ENCODE measurements at regions not wholly inside any gene's neighbourhood (a gene's known extent, or its start where the extent isn't known, plus 50 kb on each side); places are given as distances from the start of the nearest gene placed in this dataset.
"Not testable (repeated sequence)": the region's sequence is repeated elsewhere in the genome, so short reads cannot be mapped to it uniquely, and the experiment has no call there.

GRCh38 chr4:77432717-77433417 is 172.8 kb upstream of the CXCL13 start:
- H3K27me3 Mint-ChIP-seq, result no peaks in the 10 kb centered on the region
- H3K4me3 Mint-ChIP-seq, result no peak overlapping the region
- ATAC-seq (replicated peaks), result no peak
- no peaks in the 10 kb centered on the region for H3K9me3 Mint-ChIP-seq
- no peak overlapping the region for H3K27ac Mint-ChIP-seq
- H3K36me3 Mint-ChIP-seq (ENCODE audit: low read depth), result no peaks in the 10 kb centered on the region
- no peaks in the 10 kb centered on the region for H3K4me1 Mint-ChIP-seq

DNA sequence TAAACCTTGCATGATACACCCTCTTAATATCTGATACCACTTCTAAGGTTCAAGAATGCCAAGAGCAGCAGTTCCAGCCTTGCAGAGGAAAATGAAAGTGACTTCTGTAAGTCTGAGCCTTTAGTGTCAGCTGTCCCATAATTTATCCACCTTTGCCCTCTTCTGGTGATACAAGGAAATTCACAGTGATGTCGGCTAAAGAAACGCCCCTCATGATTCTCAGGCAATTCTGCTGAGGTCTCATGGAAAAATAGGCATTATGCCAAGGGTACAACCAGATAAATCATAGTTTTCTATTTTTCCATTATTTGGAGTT is 172.2 kb upstream of the CXCL13 start:
- Mint-ChIP-seq H3K27ac (no peak overlapping the region), H3K9me3 (no peaks in the 10 kb centered on the region), H3K27me3 (no peaks in the 10 kb centered on the region), H3K4me1 (no peaks in the 10 kb centered on the region), H3K36me3 (ENCODE audit: low read depth) (no peaks in the 10 kb centered on the region), H3K4me3 (no peak overlapping the region)
- peak; percentile 37 for ATAC-seq (replicated peaks)

GRCh38 chr4:77434299-77435092 is 171.1 kb upstream of the CXCL13 start:
- no peak overlapping the region for H3K27ac Mint-ChIP-seq
- no peaks in the 10 kb centered on the region for H3K36me3 Mint-ChIP-seq (ENCODE audit: low read depth)
- H3K4me1 Mint-ChIP-seq, result no peaks in the 10 kb centered on the region
- H3K9me3 Mint-ChIP-seq, result no peaks in the 10 kb centered on the region
- no peak overlapping the region for H3K4me3 Mint-ChIP-seq
- H3K27me3 Mint-ChIP-seq, result no peaks in the 10 kb centered on the region
- ATAC-seq (replicated peaks), result no peak

GRCh38 chr4:77437079-77437478 is 168.5 kb upstream of the CXCL13 start:
- no peaks in the 10 kb centered on the region for H3K36me3 Mint-ChIP-seq (ENCODE audit: low read depth)
- no peak overlapping the region for H3K4me3 Mint-ChIP-seq

DNA sequence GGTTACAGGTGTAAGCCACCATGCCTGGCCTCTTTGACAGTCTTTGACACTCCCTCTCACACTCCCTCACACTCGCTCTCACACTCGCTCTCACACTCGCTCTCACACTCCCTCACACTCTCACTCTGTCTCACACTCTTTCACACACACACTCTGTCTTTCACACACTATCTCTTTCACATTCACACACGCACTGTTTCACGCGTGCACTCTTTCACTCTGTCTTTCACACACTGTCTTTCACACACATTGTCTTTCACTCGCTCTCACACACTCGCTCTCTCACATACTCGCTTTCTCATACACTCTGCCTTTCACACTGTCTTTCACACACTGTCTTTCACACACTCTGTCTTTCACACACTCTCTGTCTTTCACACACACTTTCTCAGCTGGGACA is 167.1 kb upstream of the CXCL13 start:
- no peaks in the 10 kb centered on the region for H3K27me3 Mint-ChIP-seq
- no peak overlapping the region for H3K4me3 Mint-ChIP-seq
- no peaks in the 10 kb centered on the region for H3K4me1 Mint-ChIP-seq
- H3K27ac Mint-ChIP-seq, result no peak overlapping the region
- no peaks in the 10 kb centered on the region for H3K36me3 Mint-ChIP-seq (ENCODE audit: low read depth)
- no peak for ATAC-seq (replicated peaks)
- no peaks in the 10 kb centered on the region for H3K9me3 Mint-ChIP-seq

More at GRCh38 chr4:77437079-77437478, 168.5 kb upstream of the CXCL13 start:
- no peak for ATAC-seq (replicated peaks)
- no peaks in the 10 kb centered on the region for H3K27me3 Mint-ChIP-seq
- no peaks in the 10 kb centered on the region for H3K9me3 Mint-ChIP-seq
- H3K27ac Mint-ChIP-seq, result no peak overlapping the region
- H3K4me1 Mint-ChIP-seq, result no peaks in the 10 kb centered on the region

DNA sequence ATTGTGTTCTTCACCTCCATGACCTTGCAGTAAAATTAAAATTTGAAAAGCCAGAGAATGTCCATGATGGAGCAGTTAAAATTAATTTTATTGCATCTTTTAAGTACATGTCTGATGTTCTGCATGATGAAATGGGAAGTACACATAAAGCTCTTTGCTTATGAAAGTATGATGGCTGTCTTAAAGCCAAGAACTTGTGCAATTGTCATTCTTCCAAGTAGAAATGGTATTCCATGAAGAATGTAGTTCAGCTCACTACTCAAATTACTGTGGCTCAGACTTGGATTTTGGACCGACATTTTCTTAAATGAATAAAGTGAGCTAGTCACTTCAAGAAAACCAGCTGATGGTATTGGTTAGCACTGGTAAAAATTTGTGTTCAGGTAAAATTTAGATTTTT is 161.7 kb upstream of the CXCL13 start:
- H3K27me3 Mint-ChIP-seq, result peaks cover 11% of the 10 kb centered on the region
- H3K36me3 Mint-ChIP-seq (ENCODE audit: low read depth), result no peaks in the 10 kb centered on the region
- H3K4me1 Mint-ChIP-seq, result no peaks in the 10 kb centered on the region
- H3K9me3 Mint-ChIP-seq, result no peaks in the 10 kb centered on the region
- ATAC-seq (replicated peaks), result no peak
- no peak overlapping the region for H3K27ac Mint-ChIP-seq
- H3K4me3 Mint-ChIP-seq, result no peak overlapping the region

DNA sequence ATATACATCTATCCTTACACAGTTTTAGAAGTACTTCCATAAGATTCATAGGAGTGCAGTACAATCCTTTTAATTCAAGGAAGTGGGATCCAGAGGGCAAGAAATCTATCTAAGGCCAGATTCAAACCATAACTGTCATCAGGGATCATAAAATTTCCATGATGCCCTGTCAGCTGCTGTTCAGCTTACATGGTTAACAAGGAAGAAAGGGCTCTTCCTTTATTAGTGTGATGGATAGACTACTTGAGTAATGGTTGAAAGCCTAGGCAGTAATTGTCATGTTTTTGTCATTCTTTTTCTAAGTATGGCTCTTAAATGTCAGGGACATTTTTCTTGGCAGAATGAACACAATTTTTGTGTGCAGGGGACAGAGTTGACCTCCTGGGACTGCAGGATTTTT is 159.8 kb upstream of the CXCL13 start:
- Mint-ChIP-seq H3K4me3 (no peak overlapping the region), H3K4me1 (no peaks in the 10 kb centered on the region), H3K36me3 (ENCODE audit: low read depth) (no peaks in the 10 kb centered on the region), H3K27me3 (peaks cover 17% of the 10 kb centered on the region), H3K9me3 (no peaks in the 10 kb centered on the region), H3K27ac (no peak overlapping the region)
- no peak for ATAC-seq (replicated peaks)

- no peak overlapping the region for H3K4me3 Mint-ChIP-seq
- no peak overlapping the region for H3K27ac Mint-ChIP-seq
- H3K4me1 Mint-ChIP-seq, result no peaks in the 10 kb centered on the region
- no peaks in the 10 kb centered on the region for H3K36me3 Mint-ChIP-seq (ENCODE audit: low read depth)
- peaks cover 18% of the 10 kb centered on the region for H3K27me3 Mint-ChIP-seq
- ATAC-seq (replicated peaks), result no peak
- no peaks in the 10 kb centered on the region for H3K9me3 Mint-ChIP-seq
Measured at GRCh38 chr4:77446601-77447000, 159.0 kb upstream of the CXCL13 start.

DNA sequence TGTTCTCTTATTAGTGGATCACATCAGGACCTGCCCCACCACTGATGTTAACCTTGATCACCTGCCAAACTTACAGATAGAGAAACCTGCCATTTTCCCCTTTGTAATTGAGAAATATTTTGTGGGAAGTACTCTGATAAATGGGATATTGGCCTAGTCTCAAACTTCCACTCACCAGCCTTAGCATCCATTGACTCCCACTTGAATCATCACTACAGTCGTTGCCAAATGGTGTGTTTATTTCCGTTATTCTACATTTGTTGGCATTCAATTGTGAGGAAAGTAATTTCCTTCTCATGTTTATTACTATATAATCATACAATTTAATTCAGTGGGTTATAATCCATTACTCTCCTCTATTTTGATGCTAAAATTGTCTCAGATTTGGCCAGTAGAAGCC is 156.4 kb upstream of the CXCL13 start:
- ATAC-seq (replicated peaks), result no peak
- Mint-ChIP-seq H3K36me3 (ENCODE audit: low read depth) (no peaks in the 10 kb centered on the region), H3K4me3 (no peak overlapping the region), H3K27ac (no peak overlapping the region), H3K27me3 (peaks cover 18% of the 10 kb centered on the region), H3K9me3 (no peaks in the 10 kb centered on the region), H3K4me1 (no peaks in the 10 kb centered on the region)

DNA sequence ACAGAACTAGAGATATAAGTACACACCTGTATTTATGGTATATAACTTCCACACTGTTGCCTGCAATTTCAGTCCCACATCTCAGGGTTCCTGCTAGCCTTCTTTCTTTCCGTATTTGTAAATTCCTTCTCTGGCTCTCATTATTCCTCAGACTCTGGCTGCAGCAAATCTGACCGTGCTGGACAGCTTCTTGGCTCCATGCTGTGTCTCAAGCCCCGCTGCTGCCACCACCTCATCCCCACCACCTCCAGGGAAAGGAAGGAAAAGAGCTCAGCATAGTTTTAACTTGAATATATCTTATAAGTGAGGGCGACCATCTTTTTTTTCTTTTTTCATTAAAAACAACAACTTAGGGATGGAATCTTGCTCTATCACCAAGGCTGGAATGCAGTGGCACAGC is 155.6 kb upstream of the CXCL13 start:
- ATAC-seq (replicated peaks), result no peak
- no peak overlapping the region for H3K27ac Mint-ChIP-seq
- no peak overlapping the region for H3K4me3 Mint-ChIP-seq
- no peaks in the 10 kb centered on the region for H3K4me1 Mint-ChIP-seq
- H3K9me3 Mint-ChIP-seq, result no peaks in the 10 kb centered on the region
- H3K36me3 Mint-ChIP-seq (ENCODE audit: low read depth), result no peaks in the 10 kb centered on the region
- H3K27me3 Mint-ChIP-seq, result peaks cover 18% of the 10 kb centered on the region

- no peaks in the 10 kb centered on the region for H3K4me1 Mint-ChIP-seq
- no peak overlapping the region for H3K27ac Mint-ChIP-seq
- ATAC-seq (replicated peaks), result no peak
- H3K36me3 Mint-ChIP-seq (ENCODE audit: low read depth), result no peaks in the 10 kb centered on the region
- H3K27me3 Mint-ChIP-seq, result peaks cover 15% of the 10 kb centered on the region
- H3K4me3 Mint-ChIP-seq, result no peak overlapping the region
- H3K9me3 Mint-ChIP-seq, result peaks cover 4% of the 10 kb centered on the region
Measured at GRCh38 chr4:77451530-77451929, 154.1 kb upstream of the CXCL13 start.

DNA sequence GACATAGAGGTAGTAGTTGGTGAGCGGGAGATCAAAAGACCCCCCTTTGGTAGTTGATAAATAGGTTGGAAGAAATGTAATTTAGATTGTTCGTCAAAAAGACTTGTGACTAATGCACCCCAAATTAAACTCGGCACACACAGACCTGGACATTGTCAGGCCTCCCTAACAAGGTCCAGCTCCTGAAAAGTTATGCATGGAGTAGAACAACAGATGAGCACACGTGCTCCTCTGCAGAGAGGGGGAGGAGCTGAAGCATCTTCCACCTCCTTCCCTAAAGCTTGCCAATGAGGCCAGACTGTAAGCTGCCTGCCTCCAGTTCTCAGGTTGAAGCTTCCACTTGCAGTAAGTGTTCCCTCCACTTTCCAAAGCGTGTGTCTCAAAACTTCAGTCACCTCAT is 153.5 kb upstream of the CXCL13 start:
- not testable (repeated sequence) for ATAC-seq (replicated peaks); H3K4me3 Mint-ChIP-seq; H3K4me1 Mint-ChIP-seq; H3K36me3 Mint-ChIP-seq (ENCODE audit: low read depth); H3K9me3 Mint-ChIP-seq; H3K27ac Mint-ChIP-seq
- peaks cover 10% of the 10 kb centered on the region for H3K27me3 Mint-ChIP-seq

DNA sequence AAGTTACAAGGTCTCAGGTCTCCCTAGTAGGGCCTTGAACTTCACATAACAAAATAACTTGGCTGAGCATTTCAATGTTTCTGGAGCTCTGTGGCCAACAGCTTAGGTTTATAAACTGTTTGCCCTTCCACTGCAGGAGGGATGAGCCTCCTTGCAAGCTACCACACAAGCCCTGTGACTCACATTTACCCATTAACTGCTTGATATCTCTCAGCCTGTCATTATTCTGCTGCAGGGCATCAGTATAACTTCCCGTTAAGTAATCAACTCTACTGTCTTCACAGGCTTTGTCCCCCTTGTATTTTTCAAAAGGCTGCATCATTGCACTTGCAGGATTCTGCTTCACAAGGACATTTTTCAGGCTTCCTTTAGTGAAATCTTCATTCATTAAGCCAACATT is 151.7 kb upstream of the CXCL13 start:
- H3K4me1 Mint-ChIP-seq, result no peaks in the 10 kb centered on the region
- no peak overlapping the region for H3K27ac Mint-ChIP-seq
- no peaks in the 10 kb centered on the region for H3K36me3 Mint-ChIP-seq (ENCODE audit: low read depth)
- no peak overlapping the region for H3K4me3 Mint-ChIP-seq
- peaks cover 4% of the 10 kb centered on the region for H3K9me3 Mint-ChIP-seq
- peaks cover 7% of the 10 kb centered on the region for H3K27me3 Mint-ChIP-seq
- no peak for ATAC-seq (replicated peaks)

GRCh38 chr4:77454858-77455257 is 150.8 kb upstream of the CXCL13 start:
- peaks cover 7% of the 10 kb centered on the region for H3K27me3 Mint-ChIP-seq
- H3K9me3 Mint-ChIP-seq, result peaks cover 4% of the 10 kb centered on the region
- H3K27ac Mint-ChIP-seq, result no peak overlapping the region
- H3K36me3 Mint-ChIP-seq (ENCODE audit: low read depth), result no peaks in the 10 kb centered on the region
- H3K4me3 Mint-ChIP-seq, result no peak overlapping the region
- no peak for ATAC-seq (replicated peaks)
- H3K4me1 Mint-ChIP-seq, result no peaks in the 10 kb centered on the region

DNA sequence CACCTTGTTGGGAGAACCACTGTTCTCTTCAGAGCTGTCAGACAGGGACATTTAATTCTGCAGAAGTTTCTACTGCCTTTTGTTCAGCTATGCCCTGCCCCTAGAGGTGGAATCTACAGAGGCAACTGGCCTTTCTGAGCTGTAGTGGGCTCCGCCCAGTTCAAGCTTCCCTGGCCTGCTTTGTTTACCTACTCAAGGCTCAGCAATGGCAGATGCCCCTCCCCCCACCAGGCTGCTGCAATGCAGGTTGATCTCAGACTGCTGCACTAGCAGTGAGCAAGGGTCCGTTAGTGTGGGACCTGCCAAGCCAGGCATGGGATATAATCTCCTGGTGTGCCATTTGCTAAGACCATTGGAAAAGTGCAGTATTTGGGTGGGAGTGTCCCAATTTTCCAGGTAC is 141.5 kb upstream of the CXCL13 start:
- H3K9me3 Mint-ChIP-seq; H3K36me3 Mint-ChIP-seq (ENCODE audit: low read depth); H3K4me3 Mint-ChIP-seq; H3K27me3 Mint-ChIP-seq; H3K4me1 Mint-ChIP-seq; ATAC-seq (replicated peaks); H3K27ac Mint-ChIP-seq: not testable (repeated sequence)

All from activated T-helper 17 cell treated with anti-CD3 and anti-CD28 coated beads, Interleukin-2, amount 50 U/mL, for 72 hours (primary cell).